Keratinocyte (primary cell): ENCODE measurements at regions not wholly inside any gene's neighbourhood (a gene's known extent, or its start where the extent isn't known, plus 50 kb on each side); places are given as distances from the start of the nearest gene placed in this dataset.

Experiments
- DNase-seq: peaks from one replicate; pipeline ENCODE4 v3.0.0-alpha.2; 2011; ENCODE audit warnings: low read depth, missing footprints, low spot score
- FAIRE-seq: peaks from 2 replicates; lab custom pipeline; 2011; peaks lifted over from hg19 to GRCh38; lab: Jason Lieb, UNC
- H2AFZ ChIP-seq: 2 replicates; pipeline ENCODE4 v1.6.0; 2012; ENCODE audit warnings: low read length, control low read depth, inconsistent platforms; ENCODE audit not compliant: control insufficient read depth
- H3K27ac ChIP-seq: 2 replicates; pipeline ENCODE4 v1.5.1; 2011; ENCODE audit warnings: low read length; ENCODE audit not compliant: control insufficient read depth, insufficient read depth
- H3K27me3 ChIP-seq: 3 replicates; pipeline ENCODE4 v1.6.0; 2011; ENCODE audit warnings: low read length; ENCODE audit not compliant: control insufficient read depth, insufficient read depth; ENCODE audit errors: extremely low read depth
- H3K36me3 ChIP-seq, 2 experiments: 2 replicates in 1 of 2; 3 replicates in 1 of 2; pipeline ENCODE4 v1.5.1; 2011; ENCODE audit warnings: low read length in 2 of 2, mild to moderate bottlenecking in 1 of 2; ENCODE audit not compliant: control insufficient read depth in 2 of 2, insufficient read depth in 2 of 2; ENCODE audit errors: extremely low read depth in 1 of 2
- H3K4me1 ChIP-seq: 3 replicates; pipeline ENCODE4 v1.5.1; 2011; ENCODE audit warnings: low read length; ENCODE audit not compliant: control insufficient read depth, insufficient read depth; ENCODE audit errors: extremely low read depth
- H3K4me2 ChIP-seq: 3 replicates; pipeline ENCODE4 v1.6.0; 2011; ENCODE audit warnings: low read depth, low read length; ENCODE audit not compliant: control insufficient read depth, insufficient read depth; ENCODE audit errors: extremely low read depth
- H3K4me3 ChIP-seq, 3 experiments: fragments of 200-600 bp in 1 of 3; sonication (generic) in 1 of 3; 2 replicates in 2 of 3; 3 replicates in 1 of 3; pipeline ENCODE4 v1.5.1; 2011 to 2016; ENCODE audit warnings: low read length in 3 of 3, mild to moderate bottlenecking in 3 of 3, control low read depth in 2 of 3, inconsistent platforms in 1 of 3, low read depth in 1 of 3, mixed read lengths in 1 of 3, mixed run types in 1 of 3, moderate library complexity in 1 of 3; ENCODE audit not compliant: control insufficient read depth in 2 of 3, insufficient read depth in 2 of 3; ENCODE audit errors: extremely low read depth in 1 of 3
- H3K79me2 ChIP-seq: 2 replicates; pipeline ENCODE4 v1.6.0; 2012; ENCODE audit warnings: low read length; ENCODE audit not compliant: control insufficient read depth, insufficient read depth
- H3K9ac ChIP-seq: 3 replicates; pipeline ENCODE4 v1.6.0; 2011; ENCODE audit warnings: low read length; ENCODE audit not compliant: control insufficient read depth, insufficient read depth; ENCODE audit errors: extremely low read depth
- H3K9me1 ChIP-seq: 3 replicates; pipeline ENCODE4 v1.6.0; 2011; ENCODE audit warnings: low read length; ENCODE audit not compliant: control insufficient read depth, insufficient read depth; ENCODE audit errors: extremely low read depth
- H3K9me3 ChIP-seq: 2 replicates; pipeline ENCODE4 v1.5.1; 2012; ENCODE audit warnings: low read depth, low read length; ENCODE audit not compliant: control insufficient read depth
- H4K20me1 ChIP-seq: 3 replicates; pipeline ENCODE4 v1.6.0; 2011; ENCODE audit warnings: low read length; ENCODE audit not compliant: control insufficient read depth, insufficient read depth; ENCODE audit errors: extremely low read depth
- EZH2 ChIP-seq: IDR thresholded peaks from one replicate; pipeline ENCODE4 v1.6.1; 2012; ENCODE audit warnings: inconsistent platforms, mild to moderate bottlenecking, low read length, moderate library complexity
- dilution Hi-C: fragments of 300-500 bp; cut with MboI; formaldehyde crosslinking; loops from one replicate; pipeline ENCODE4 v1.7.0; 2020; ENCODE audit warnings: low sequenced_read_pairs; ENCODE audit not compliant: extremely low pct_ligation_motif_present
- TF ChIP-seq, protein P1 (sequence below), 3 experiments: IDR thresholded peaks in 1 of 3; conservative IDR thresholded peaks in 1 of 3; optimal IDR thresholded peaks in 1 of 3; 2 replicates in 2 of 3; 3 replicates in 1 of 3; pipeline versions ENCODE3 to v1.5.1; 2011; ENCODE audit warnings: low read length in 3 of 3, mild to moderate bottlenecking in 3 of 3, moderate library complexity in 2 of 3, control low read depth in 1 of 3, inconsistent platforms in 1 of 3; ENCODE audit not compliant: insufficient read depth in 2 of 3; ENCODE audit errors: extremely low read depth in 1 of 3

DNA sequence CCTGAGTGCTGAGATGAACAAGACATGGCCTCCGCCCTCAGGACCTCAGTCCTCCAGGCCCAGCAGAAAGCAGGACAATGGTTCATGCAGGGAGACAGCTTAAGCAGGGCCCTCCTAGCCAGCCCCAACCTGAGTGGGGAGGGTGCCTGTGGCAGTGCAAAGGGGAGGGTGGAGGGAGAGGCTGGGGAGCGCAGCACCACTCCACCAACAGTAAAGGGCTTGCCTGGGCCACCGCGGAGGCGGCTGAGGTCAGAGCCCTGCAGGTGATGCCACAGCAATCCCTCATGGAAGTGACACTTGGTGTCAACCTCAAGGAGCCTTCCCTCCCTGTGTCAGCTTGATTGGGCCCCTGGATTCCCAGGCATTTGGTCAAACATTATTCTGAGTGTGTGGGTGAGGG is 89.0 kb upstream of the TCERG1L start:
- no peak overlapping the region for H3K9ac ChIP-seq
- FAIRE-seq (no peak), DNase-seq (no peak)
- H3K4me1 ChIP-seq, result no peaks in the 10 kb centered on the region
- no peaks in the 10 kb centered on the region for H4K20me1 ChIP-seq
- H3K79me2 ChIP-seq, result no peaks in the 10 kb centered on the region
- no peak overlapping the region for H2AFZ ChIP-seq
- no peak for TF ChIP-seq EZH2
- TF ChIP-seq, protein P1, sequence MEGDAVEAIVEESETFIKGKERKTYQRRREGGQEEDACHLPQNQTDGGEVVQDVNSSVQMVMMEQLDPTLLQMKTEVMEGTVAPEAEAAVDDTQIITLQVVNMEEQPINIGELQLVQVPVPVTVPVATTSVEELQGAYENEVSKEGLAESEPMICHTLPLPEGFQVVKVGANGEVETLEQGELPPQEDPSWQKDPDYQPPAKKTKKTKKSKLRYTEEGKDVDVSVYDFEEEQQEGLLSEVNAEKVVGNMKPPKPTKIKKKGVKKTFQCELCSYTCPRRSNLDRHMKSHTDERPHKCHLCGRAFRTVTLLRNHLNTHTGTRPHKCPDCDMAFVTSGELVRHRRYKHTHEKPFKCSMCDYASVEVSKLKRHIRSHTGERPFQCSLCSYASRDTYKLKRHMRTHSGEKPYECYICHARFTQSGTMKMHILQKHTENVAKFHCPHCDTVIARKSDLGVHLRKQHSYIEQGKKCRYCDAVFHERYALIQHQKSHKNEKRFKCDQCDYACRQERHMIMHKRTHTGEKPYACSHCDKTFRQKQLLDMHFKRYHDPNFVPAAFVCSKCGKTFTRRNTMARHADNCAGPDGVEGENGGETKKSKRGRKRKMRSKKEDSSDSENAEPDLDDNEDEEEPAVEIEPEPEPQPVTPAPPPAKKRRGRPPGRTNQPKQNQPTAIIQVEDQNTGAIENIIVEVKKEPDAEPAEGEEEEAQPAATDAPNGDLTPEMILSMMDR (optimal IDR thresholded peaks at IDR 0.05 in 1 of 3, IDR thresholded peaks at IDR 0.05 in 1 of 3, conservative IDR thresholded peaks at IDR 0.05 in 1 of 3; ENCODE audit: extremely low read depth in 1 of 3, insufficient read depth in 2 of 3, low read length in 3 of 3), result no peak
- no peaks in the 10 kb centered on the region for H3K27me3 ChIP-seq
- no peak overlapping the region for H3K4me2 ChIP-seq
- dilution Hi-C loops, result no loop called here
- H3K9me3 ChIP-seq, result peaks cover 17% of the 10 kb centered on the region
- H3K9me1 ChIP-seq, result no peaks in the 10 kb centered on the region
- no peak overlapping the region for H3K4me3 ChIP-seq
- no peak overlapping the region for H3K27ac ChIP-seq
- no peaks in the 10 kb centered on the region for H3K36me3 ChIP-seq

DNA sequence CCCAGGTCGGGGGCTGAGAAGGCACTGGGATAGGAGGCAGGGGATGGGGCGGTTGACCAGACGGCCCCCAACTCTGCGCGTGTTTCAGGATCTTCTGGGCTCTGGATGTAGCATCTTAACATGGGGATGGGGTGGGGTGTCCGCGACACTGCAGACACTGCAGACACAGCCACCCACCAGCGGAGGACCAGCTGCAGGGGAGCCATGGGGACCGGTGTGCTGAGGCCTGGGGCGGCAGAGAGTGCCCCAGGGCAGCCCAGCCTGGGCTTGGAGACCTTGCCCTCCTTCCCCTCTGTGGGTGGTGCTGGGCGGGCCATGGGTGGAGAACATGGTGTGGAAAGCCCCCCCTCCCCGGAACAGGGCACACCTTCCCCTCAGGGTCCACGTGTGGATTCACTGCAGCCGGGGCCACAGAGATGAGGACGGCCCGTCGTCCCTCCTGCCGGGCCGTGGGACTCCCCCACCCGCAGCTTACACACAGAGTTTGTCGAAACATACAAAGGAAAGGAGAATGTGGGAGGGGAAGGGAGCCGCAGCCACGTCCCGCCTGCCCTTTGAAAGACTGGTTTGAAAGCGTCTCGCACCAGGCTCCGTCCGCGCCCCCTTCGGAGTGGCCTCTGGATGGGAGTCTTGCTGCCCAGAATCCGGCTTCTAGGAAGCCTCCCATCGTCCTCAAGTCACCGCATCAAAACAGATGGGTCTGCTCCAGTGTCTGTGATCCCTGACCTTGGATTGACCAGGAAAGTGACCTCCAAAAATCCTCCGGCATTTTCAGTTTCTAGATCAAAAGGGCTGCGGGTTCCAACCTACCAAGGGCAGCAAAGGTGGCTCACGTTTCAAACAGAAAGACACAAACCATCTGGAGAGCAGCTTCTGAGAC is 91.5 kb upstream of the TCERG1L start:
- H3K4me2 ChIP-seq, result no peak overlapping the region
- no peak overlapping the region for H3K27ac ChIP-seq
- DNase-seq (no peak), FAIRE-seq (no peak)
- no peak for TF ChIP-seq EZH2
- TF ChIP-seq, protein P1 (optimal IDR thresholded peaks at IDR 0.05 in 1 of 3, IDR thresholded peaks at IDR 0.05 in 1 of 3, conservative IDR thresholded peaks at IDR 0.05 in 1 of 3; ENCODE audit: extremely low read depth in 1 of 3, insufficient read depth in 2 of 3, low read length in 3 of 3), result no peak
- no peak overlapping the region for H3K9ac ChIP-seq
- no peak overlapping the region for H2AFZ ChIP-seq
- no peaks in the 10 kb centered on the region for H3K79me2 ChIP-seq
- H4K20me1 ChIP-seq, result no peaks in the 10 kb centered on the region
- no peaks in the 10 kb centered on the region for H3K9me1 ChIP-seq
- no peaks in the 10 kb centered on the region for H3K36me3 ChIP-seq
- H3K4me3 ChIP-seq, result no peak overlapping the region
- H3K27me3 ChIP-seq, result no peaks in the 10 kb centered on the region
- peaks cover 21% of the 10 kb centered on the region for H3K9me3 ChIP-seq
- no peaks in the 10 kb centered on the region for H3K4me1 ChIP-seq
- dilution Hi-C loops, result no loop called here
